Gastrocnemius medialis (tissue), 4 donors: ENCODE measurements at regions not wholly inside any gene's neighbourhood (a gene's known extent, or its start where the extent isn't known, plus 50 kb on each side); places are given as distances from the start of the nearest gene placed in this dataset.
"Not testable (repeated sequence)": the region's sequence is repeated elsewhere in the genome, so short reads cannot be mapped to it uniquely, and the experiment has no call there.

ENCODE experiments used
- ATAC-seq, 2 donors: fragments of 150-250 bp; one replicate each; pipeline ENCODE4 v1.9.1; 2016
- DNase-seq, 2 donors: peaks; one replicate each; pipeline ENCODE4 v3.0.0-alpha.2; 2019
- H3K27ac ChIP-seq, 4 donors: fragments of 200-600 bp; sonication (generic); 1 replicate in 1 of 4; 2 replicates in 3 of 4; pipeline ENCODE4 v1.5.1; 2016 to 2018; ENCODE audit warnings: mild to moderate bottlenecking in 2 of 4, moderate library complexity in 1 of 4
- H3K27me3 ChIP-seq, 3 donors: fragments of 200-600 bp; sonication (generic) in 2 of 3; 1 replicate in 1 of 3; 2 replicates in 2 of 3; pipeline versions ENCODE4 v1.5.1 to v1.6.0; 2016 to 2019; ENCODE audit warnings: mild to moderate bottlenecking in 1 of 3, moderate library complexity in 1 of 3
- H3K36me3 ChIP-seq, 2 donors: fragments of 200-600 bp; sonication (generic) in 1 of 2; one replicate each; pipeline ENCODE4 v1.5.1; 2017 to 2018
- H3K4me1 ChIP-seq, 2 donors: fragments of 200-600 bp; sonication (generic) in 1 of 2; one replicate each; pipeline ENCODE4 v1.5.1; 2016 to 2017; ENCODE audit warnings: mild to moderate bottlenecking in 2 of 2
- H3K4me3 ChIP-seq, 4 donors: fragments of 200-600 bp; sonication (generic) in 3 of 4; 1 replicate in 1 of 4; 2 replicates in 3 of 4; pipeline ENCODE4 v1.5.1; 2016 to 2019; ENCODE audit warnings: mild to moderate bottlenecking in 2 of 4
- H3K9me3 ChIP-seq, 3 donors: fragments of 200-600 bp; sonication (generic) in 2 of 3; 1 replicate in 1 of 3; 2 replicates in 2 of 3; pipeline ENCODE4 v1.5.1; 2016 to 2019
- POLR2A ChIP-seq, 2 donors: fragments of 450-650 bp; IDR thresholded peaks; one replicate each; pipeline ENCODE4 v1.6.1; 2017; ENCODE audit warnings: antibody characterized with exemption in 2 of 2, mild to moderate bottlenecking in 2 of 2, moderate library complexity in 2 of 2
- in situ Hi-C, 4 donors: fragments of 200-750 bp; cut with MboI; loops; one replicate each; pipeline versions ENCODE4 v1.15.0 to v1.8.0; 2017; ENCODE audit warnings: low sequenced_read_pairs in 4 of 4
- intact Hi-C: fragments of 100-400 bp; cut with DNase I; formaldehyde crosslinking; loops from one replicate; pipeline ENCODE4 v1.15.1; 2023; ENCODE audit warnings: low total_unique reads
- TF ChIP-seq, protein P1 (sequence below), 5 experiments: fragments of 450-650 bp in 3 of 5; fragments of 200-600 bp in 2 of 5; sonication (generic) in 2 of 5; IDR thresholded peaks in 4 of 5; conservative IDR thresholded peaks in 1 of 5; 1 replicate in 4 of 5; 2 replicates in 1 of 5; pipeline ENCODE4 v1.5.1; 2016 to 2019; ENCODE audit warnings: antibody characterized with exemption in 5 of 5, mild to moderate bottlenecking in 3 of 5, moderate library complexity in 3 of 5

DNA sequence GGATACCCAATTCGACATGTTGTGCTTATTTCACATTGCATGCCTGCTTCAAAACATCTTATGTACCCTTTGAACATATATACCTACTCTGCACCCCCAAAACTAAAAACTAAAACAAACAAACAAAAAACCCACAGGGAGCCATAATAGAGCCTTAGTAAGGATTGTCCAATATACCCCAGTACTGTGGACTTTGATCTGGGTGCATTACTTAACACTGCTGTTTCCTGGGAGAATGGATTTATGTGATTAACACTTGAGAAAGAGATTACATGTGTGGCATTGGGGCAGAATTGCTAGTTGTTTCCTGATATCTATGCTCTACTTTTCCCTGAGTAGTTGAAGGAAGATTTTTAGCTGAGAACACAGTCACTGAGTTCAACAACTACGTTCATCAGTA is 583.4 kb upstream of the ROBO1 start:
- Histone ChIP-seq H3K27ac (no peak overlapping the region), H3K27me3 (no peaks in the 10 kb centered on the region), H3K4me1 (no peaks in the 10 kb centered on the region), H3K9me3 (no peaks in the 10 kb centered on the region), H3K36me3 (no peaks in the 10 kb centered on the region), H3K4me3 (no peak overlapping the region)
- in situ Hi-C loops, result no loop called here
- no peak for TF ChIP-seq POLR2A (IDR thresholded peaks at IDR 0.05)
- TF ChIP-seq, protein P1, sequence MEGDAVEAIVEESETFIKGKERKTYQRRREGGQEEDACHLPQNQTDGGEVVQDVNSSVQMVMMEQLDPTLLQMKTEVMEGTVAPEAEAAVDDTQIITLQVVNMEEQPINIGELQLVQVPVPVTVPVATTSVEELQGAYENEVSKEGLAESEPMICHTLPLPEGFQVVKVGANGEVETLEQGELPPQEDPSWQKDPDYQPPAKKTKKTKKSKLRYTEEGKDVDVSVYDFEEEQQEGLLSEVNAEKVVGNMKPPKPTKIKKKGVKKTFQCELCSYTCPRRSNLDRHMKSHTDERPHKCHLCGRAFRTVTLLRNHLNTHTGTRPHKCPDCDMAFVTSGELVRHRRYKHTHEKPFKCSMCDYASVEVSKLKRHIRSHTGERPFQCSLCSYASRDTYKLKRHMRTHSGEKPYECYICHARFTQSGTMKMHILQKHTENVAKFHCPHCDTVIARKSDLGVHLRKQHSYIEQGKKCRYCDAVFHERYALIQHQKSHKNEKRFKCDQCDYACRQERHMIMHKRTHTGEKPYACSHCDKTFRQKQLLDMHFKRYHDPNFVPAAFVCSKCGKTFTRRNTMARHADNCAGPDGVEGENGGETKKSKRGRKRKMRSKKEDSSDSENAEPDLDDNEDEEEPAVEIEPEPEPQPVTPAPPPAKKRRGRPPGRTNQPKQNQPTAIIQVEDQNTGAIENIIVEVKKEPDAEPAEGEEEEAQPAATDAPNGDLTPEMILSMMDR (IDR thresholded peaks at IDR 0.05 in 4 of 5, conservative IDR thresholded peaks at IDR 0.05 in 1 of 5), result no peak
- DNase-seq (no peak), ATAC-seq (no peak)
- intact Hi-C loops, result no loop called here

DNA sequence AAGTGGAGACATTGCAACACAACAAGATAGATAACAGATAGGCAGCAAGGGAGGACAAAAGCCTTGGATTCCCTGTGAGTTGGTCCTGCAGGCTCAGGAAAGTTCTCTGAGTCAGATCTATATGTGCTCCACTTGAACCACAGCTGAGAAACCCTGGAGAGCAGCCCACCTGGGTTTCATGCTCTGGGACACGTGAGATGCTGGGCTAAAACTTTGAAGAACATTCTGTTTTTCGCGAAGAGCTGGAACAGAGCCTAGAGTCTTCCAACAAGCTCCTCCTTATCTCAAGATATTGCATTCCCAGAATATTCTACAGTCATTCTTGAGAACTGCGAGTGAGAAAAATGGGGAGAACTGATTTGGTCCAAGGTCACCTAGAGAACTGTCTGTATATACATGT is 583.0 kb upstream of the ROBO1 start:
- no peaks in the 10 kb centered on the region for H3K36me3 ChIP-seq
- H3K27me3 ChIP-seq, result no peaks in the 10 kb centered on the region
- no peak for DNase-seq
- TF ChIP-seq, protein P1 (IDR thresholded peaks at IDR 0.05 in 4 of 5, conservative IDR thresholded peaks at IDR 0.05 in 1 of 5), result no peak
- TF ChIP-seq POLR2A (IDR thresholded peaks at IDR 0.05), result no peak
- no peaks in the 10 kb centered on the region for H3K4me1 ChIP-seq
- H3K27ac ChIP-seq, result no peak overlapping the region
- H3K9me3 ChIP-seq, result no peaks in the 10 kb centered on the region
- in situ Hi-C loops, result no loop called here
- H3K4me3 ChIP-seq, result no peak overlapping the region
- no peak for ATAC-seq
- intact Hi-C loops, result no loop called here

DNA sequence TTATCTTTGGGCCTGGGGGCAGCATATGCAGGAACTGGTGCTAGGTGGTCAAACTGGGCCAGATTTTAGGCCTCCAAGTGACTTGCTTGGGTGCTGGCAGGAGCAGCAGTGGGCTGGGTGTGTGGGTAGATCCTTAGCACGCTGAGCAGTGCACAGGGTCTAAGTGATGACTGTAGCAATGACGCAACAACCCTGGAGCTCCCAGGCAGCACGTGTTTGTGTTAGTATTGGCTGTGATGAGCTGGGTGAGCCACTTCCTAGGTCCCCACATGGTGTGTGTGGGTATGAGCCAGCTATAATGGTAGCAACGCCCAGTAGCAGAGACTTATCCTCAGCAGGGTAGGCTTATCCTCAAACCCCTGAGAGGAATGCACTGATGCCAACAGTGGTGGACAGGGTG is 570.6 kb upstream of the ROBO1 start:
- Histone ChIP-seq H3K27ac (no peak overlapping the region), H3K4me1 (no peaks in the 10 kb centered on the region), H3K4me3 (no peak overlapping the region), H3K9me3 (no peaks in the 10 kb centered on the region), H3K36me3 (no peaks in the 10 kb centered on the region), H3K27me3 (no peaks in the 10 kb centered on the region)
- in situ Hi-C loops, result no loop called here
- ATAC-seq (no peak), DNase-seq (no peak)
- intact Hi-C loops, result no loop called here
- TF ChIP-seq, protein P1 (IDR thresholded peaks at IDR 0.05 in 4 of 5, conservative IDR thresholded peaks at IDR 0.05 in 1 of 5), result no peak
- TF ChIP-seq POLR2A (IDR thresholded peaks at IDR 0.05), result no peak

DNA sequence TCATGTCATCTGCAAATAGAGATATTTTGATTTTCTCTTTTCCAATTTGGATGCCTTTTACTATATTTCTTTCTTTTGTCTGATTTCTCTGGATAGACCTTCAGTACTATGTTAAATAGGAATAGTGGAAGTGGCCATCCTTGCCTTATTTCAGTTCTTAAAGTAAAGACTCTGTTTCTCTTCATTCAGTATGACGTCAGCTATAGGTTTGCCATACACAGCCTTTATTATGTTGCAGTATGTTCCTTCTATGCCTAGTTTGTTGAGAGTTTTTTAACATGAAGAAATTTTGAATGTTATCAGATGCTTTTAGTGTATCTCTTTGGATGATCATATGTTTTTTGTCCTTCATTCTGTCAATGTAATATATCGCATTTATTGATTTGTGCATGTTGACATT is 566.7 kb upstream of the ROBO1 start:
- no peak for ATAC-seq
- intact Hi-C loops (no loop called here), in situ Hi-C loops (no loop called here)
- Histone ChIP-seq H3K4me3 (no peak overlapping the region), H3K9me3 (no peaks in the 10 kb centered on the region), H3K27ac (no peak overlapping the region), H3K4me1 (no peaks in the 10 kb centered on the region), H3K27me3 (no peaks in the 10 kb centered on the region), H3K36me3 (no peaks in the 10 kb centered on the region)
- DNase-seq, result no peak
- TF ChIP-seq POLR2A (IDR thresholded peaks at IDR 0.05), result no peak
- TF ChIP-seq, protein P1 (IDR thresholded peaks at IDR 0.05 in 4 of 5, conservative IDR thresholded peaks at IDR 0.05 in 1 of 5), result no peak

DNA sequence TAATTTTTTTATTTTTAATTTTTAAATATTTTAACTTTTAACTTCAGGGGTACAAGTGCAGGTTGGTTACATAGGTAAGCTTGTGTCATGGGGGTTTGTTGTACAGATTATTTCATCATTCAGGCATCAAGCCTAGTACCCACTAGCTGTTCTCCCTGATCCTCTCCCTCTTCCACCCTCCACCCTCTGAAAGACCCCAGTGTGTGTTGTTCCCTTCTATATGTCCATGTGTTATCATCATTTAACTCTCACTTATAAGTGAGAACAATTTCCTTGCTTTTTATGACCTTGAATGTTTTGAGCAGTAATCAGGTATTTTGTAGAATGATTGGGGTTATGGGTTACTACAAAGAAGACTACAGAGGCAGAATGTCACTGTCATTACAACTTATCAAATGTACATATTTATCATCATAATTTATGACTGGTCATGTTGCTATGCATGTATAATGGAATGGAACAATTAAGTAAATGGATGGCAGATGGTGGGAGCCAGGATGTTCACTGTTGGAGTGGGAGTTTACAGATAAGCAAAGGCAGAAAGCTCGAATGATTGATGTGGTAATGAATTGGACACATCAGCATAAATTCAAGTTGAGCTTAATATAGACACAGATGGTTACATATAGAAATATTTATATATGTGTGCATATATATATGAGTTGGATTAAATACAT is 563.8 kb upstream of the ROBO1 start:
- H3K36me3 ChIP-seq, result no peaks in the 10 kb centered on the region
- DNase-seq (no peak), ATAC-seq (no peak)
- TF ChIP-seq POLR2A (IDR thresholded peaks at IDR 0.05), result no peak
- TF ChIP-seq, protein P1 (IDR thresholded peaks at IDR 0.05 in 4 of 5, conservative IDR thresholded peaks at IDR 0.05 in 1 of 5), result no peak
- H3K4me3 ChIP-seq, result no peak overlapping the region
- H3K9me3 ChIP-seq, result no peaks in the 10 kb centered on the region
- intact Hi-C loops (no loop called here), in situ Hi-C loops (no loop called here)
- H3K27ac ChIP-seq, result no peak overlapping the region
- H3K4me1 ChIP-seq, result no peaks in the 10 kb centered on the region
- H3K27me3 ChIP-seq, result no peaks in the 10 kb centered on the region

DNA sequence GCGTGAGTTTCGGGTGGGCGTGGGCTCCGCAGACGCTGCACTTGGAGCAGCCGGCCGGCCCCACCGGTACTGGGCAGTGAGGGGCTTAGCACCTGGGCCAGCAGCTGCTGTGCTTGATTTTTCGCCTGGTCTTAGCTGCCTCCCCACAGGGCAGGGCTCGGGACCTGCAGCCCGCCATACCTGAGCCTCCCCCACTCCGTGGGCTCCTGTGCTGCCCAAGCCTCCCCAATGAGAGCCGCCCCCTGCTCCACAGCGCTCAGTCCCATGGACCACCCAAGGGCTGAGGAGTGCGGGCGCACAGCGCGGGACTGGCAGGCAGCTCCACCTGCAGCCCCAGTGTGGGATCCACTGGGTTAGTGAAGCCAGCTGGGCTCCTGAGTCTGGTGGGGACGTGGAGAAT is 546.7 kb upstream of the ROBO1 start:
- ATAC-seq, H3K4me1 ChIP-seq, DNase-seq, H3K4me3 ChIP-seq, in situ Hi-C loops, H3K9me3 ChIP-seq, H3K27me3 ChIP-seq, intact Hi-C loops, H3K36me3 ChIP-seq, H3K27ac ChIP-seq: not testable (repeated sequence)
